OCI-M1 (cell line): ENCODE measurements at regions not wholly inside any gene's neighbourhood (a gene's known extent, or its start where the extent isn't known, plus 50 kb on each side); places are given as distances from the start of the nearest gene placed in this dataset.

Source experiments
- DNase-seq: peaks from one replicate; lab custom pipeline; 2025; lab: John Stamatoyannopoulos, UW

DNA sequence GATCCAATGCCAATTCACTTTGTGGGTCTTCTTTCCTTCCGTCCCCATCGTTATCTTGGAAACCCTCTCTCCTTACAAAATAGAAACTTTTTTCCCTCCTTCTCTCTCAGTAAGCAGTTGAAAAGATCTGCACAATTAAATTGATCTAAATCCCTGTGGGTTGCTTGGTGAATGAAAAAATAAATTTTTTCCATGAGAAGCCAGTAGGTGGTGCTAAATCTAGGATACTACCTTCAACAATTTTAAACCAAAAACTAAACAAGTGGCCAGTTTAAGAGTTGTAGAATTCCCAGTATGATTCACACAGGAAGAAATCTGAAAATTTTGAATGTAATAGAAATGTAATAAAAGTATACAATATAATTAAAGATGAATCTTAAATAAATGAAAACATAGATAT lies 990.3 kb upstream of the ZNF722 start:
- DNase-seq: peak; percentile 18

DNA sequence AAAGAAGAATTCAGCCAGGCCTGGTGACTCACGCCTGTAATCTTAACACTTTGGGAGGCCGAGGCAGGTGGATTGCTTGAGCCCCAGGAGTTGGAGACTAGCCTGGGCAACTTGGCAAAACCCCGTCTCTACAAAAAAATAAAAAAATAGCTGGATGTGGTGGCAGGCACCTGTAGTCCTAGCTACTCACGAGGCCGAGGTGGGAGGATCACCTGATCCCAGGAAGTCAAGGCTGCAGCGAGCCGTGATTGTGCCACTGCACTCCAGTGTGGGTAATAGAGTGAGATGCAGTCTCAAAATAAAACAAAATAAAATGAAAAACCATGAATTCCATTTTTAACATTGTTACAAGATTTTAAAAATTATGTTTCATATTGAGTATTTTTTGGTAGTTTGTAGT lies 988.9 kb upstream of the ZNF722 start:
- DNase-seq: no peak

DNA sequence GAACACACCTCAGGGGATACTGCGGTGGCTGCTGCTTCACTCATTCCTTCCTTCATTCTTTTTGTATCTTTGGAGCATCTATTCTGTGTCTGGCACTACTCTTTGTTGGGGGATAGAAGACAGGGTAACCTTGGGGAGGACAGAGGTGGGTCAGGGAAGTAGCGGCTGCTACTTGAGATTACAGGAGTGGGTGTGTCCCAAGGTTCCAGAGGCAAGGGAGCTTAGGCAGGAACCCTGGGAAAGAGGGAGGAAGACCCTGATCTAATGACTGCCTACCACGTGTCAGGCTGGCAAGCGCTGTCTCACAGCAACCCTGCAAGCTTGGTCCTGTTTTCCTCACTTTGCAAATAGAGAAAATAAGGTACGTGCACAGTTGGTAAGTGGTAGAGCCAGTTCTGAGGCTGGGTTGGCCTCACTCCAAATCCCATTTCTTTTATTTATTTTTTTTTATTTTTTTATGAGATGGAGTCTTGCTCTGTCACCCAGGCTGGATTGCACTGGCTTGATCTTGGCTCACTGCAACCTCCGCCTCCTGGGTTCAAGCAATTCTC lies 985.9 kb upstream of the ZNF722 start:
- no peak for DNase-seq

DNA sequence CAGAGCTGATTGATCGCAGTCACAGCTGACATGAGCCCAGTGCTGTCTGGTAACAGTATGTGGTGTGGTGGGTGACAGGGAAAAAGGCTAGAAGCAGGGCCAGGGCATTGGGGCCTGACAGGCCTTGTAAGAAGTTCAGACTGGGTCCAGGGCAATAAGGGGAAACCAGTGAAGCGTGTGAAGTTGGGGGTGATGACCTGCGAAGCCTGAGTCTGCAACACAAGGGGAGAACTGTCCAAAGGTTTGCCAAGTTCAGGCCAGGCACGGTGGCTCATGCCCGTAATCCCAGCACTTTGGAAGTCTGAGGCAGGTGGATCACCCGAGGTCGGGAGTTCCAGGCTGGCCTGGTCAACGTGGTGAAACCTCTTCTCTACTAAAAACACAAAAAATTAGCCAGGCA lies 983.9 kb upstream of the ZNF722 start:
- DNase-seq: no peak

DNA sequence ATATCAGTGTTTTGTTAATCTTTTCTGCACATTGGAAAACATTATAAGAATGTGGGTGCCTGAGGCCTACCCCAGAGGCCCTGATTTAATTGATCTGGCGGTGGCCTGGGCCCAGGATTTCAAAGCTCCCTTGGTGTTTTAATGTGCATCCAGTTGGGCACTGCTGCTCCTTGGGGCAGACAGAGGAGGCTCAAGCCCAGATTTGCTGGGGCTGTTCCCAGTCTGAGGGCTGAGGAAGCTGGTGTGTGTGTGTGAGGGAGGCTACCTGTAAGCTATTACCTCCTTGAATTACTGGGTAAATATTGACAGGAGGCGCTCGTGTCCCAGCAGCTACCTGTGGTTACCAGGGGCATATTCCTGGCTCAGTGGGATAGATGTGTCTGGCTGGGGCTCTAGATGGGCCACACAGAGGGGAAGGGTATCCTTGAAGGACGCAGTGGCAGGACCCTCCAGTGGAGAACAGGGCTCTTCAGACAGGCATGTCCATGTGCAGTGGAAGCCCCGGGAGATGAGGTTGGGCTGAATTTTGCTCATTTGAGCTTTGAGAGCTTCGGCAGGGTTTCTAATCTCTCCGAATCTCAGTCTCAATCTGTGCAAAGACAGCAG lies 975.4 kb upstream of the ZNF722 start:
- no peak for DNase-seq

DNA sequence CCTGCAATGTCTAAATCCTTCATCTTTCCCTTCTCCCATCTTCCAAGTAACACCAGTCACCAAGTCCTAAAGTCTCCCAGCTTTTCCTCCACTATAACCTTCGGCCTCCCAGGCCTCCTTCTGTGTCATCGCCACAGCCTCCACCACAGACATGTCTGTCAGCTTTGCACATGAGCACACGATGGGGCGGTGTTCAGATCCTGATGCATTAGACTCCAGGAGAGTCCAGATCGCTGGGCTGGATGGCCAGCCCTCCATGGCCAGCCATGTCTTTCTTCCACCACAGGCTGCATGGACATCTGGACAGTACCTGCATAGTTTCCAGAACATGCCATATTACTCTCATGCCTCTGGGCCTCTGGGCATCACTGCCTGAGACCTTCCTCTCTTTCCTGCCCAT lies 974.2 kb upstream of the ZNF722 start:
- no peak for DNase-seq

DNA sequence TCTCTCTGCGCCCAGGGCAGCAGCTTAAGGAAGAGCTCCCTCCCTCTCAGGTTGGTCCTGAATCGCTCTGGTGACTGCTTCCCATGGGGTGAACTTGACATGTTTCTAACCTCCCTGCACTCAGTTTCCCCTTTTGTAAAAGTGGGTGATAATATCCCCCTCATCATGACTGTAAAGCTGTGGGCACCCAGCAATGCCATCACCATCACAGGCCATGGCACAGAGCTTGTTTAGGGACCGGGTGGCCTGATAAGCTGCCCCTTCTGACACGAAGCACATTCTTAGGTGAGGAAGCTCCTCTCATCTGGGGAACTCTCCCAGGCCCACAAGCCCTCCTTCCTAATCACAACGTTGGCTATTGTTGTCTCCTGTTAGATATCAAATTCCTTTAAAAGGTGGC lies 972.8 kb upstream of the ZNF722 start:
- DNase-seq: no peak

DNA sequence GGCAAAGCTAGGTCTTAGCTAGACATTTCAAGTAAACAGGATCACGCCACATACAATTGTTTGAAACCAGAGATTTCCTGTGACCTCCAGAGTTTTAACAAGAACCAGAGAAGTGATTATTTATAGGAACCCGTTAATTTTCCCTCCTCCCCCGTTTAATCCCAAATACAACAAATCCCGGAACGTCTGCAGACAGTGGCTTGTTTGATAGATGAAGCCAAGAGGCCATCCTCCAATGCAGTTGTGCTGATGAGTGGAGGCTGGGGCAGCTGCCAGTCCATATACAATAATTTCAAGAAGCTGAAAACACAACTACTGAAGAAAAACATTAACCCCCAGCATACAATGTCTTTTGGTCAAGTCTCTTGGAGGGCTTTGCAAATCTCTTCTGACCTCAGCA lies 971.6 kb upstream of the ZNF722 start:
- DNase-seq: no peak

DNA sequence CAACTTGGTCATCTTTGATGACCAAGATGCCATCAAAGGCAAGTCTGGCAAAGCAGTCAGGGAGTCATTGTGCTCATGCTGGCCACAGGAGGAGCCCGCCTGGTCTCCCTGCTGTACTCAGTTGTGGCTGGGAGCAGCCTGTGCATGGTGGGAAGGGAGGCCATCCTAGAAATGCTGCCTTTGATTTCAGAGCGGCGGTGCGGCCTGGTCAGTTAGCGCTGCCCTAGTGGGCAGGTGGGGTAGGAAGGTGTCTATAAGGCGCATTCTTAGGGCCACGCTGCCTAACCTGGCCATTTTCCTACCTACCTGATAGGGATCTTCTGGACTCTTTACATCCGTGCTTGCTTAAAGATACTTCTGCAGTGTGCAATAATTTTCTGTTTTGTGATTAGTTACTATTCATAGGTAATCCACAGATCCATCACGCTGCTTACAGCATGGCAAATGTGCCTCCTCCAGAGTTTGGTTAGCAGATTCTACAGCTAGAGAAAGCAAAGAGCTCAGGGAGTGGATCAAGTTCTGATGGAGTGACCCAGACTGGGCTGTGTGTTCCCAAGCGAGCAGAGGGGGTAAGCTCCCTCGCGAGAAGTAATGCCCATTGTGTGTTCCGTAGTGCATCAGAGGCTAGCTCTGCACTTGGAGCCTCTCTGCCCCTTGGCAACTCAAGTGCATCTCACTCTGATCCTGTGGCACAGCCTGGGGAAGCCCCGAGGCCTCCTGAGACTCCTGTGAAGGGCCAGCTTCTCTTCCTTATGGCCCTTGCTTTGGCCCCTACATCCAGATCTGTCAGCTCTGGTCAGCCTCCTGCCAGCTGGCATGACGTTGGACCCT lies 970.1 kb upstream of the ZNF722 start:
- DNase-seq: no peak

DNA sequence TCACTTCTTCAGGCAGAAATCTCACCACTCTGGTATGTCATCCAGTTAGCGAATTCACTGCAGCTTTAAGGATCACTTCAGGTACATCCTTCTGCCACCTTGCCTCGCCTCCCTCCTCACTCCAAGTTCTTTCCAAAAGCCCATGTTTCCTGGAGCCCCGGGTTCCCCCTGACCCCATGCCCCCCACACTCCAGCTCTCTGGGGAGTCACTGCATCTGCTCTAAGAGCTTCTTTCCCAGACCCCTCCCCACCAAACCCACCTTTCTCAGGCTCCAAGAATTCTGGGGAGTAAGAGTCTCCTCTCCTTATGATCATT lies 969.5 kb upstream of the ZNF722 start:
- DNase-seq: no peak

DNA sequence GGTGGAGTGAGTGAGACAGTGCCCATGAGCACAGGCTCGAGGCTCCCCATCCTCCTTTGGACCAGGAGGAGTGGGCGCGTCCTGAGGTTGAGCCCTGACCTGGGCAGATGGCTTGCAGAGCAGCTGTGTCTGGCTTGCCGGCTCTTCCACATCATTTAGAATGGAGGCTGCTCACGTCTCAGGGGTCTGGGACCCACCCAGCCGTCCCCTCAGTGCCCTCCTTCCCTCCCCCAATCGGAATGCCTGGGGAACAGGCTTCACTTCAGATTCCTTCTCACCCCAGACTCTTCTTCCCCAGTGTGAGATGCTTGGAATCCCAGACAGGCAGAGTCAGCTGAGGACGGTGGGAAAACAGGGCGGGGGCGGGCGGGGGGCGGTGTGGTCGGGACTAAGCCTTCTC lies 968.6 kb upstream of the ZNF722 start:
- DNase-seq: no peak

DNA sequence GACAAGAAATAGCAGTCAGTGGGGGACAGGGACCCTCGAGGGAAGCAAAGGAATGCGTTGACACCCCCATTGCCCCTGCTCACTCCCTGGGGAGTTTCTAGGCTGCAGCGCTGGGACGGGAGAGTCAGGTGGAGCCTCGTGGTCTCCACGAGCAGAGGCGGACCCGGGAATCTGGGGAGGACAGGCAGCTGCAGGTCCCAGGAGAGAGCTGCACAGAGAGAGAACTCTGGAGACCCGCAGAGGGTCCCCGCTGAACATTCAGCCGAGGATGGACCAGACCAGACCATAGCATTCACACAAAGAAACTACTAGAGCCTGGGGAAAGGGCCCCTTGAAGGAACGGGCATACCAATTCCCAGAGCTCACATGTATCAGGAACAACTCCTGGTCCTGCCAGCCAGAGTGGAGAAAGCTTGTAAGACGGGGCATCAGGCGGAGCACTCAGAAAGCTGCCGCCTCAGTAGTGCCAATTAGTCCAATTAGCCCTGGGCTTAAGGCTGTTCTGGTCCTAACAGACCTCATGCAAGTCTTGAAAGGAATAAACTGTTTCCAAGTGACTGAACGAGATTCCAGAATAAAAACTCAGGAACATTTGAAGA lies 966.7 kb upstream of the ZNF722 start:
- no peak for DNase-seq

DNA sequence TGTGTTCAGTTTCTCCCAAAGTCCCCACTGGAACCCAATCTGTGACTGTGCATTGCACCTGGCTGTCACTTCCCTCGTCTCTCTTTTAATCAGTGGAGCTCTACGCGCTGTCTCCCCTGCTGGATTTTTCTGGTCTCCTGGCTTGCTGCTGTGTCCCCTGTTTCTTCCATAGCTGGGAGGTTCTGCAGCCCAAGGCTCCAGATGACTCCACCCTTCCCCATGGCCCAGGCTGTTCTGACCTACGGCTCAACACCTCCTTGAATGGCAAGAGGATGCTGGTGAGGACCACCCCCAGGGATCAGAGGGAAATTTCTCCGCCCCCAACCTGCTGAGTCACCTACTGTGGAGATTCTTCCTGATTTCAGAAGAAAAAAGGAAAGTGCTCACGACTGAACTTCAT lies 961.4 kb upstream of the ZNF722 start:
- no peak for DNase-seq

DNA sequence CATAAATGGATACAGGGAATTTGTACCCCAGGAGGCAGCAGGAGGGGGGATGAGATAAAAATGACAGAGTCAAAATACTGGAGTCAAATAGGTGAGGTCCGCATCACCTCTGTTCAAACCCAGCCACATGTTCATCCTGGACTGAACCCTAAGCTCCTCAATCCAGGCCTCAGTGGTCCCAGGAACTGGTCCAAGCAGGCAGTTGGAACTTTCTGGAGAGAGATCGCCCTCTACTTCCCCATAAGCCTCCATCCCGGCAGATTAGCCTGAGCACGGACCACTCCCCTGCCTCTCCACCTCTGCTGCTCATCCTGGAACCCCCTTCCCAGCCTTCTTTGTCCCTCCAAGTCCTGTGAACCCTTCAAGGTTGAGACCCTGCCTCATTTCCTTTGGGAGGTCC lies 959.7 kb upstream of the ZNF722 start:
- DNase-seq: no peak

DNA sequence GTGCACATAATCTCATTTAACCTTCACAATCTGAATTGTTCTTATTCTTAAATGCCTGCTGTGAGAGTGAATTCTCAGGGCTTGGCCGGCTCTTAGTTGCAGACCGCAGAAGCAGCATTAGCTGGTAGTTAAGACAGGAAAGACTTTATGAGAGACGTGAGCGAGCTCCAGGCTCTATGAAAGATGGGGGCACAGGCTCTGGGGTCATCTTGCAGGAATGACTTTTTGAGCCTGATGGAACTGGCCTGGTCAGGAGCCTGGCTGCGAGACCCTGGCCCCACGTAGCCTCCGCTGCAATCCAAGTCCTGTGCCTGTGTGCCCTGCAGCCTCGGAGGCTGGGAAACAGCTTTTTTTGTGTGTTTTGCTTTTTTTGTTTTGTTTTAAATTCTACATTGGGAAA lies 958.8 kb upstream of the ZNF722 start:
- no peak for DNase-seq

DNA sequence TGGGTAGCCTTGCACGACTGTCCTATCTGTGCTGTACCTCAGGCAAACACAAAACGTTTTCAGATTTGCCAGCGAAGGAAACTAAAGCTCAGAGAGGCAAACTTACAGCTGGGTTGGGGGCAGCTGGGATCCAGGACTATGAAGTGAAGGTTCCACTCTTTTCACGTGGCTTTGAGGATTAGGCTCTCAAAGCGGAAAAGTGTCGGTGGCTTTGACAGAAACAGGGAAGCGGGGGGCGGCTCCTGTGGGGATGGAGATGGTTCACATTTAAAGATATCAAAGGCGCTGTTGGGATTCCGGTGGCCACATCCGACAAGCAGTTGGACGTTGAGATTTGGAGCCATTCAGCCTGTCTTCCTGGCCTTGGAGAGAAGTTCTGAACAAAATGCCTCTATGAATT lies 958.3 kb upstream of the ZNF722 start:
- DNase-seq: no peak

DNA sequence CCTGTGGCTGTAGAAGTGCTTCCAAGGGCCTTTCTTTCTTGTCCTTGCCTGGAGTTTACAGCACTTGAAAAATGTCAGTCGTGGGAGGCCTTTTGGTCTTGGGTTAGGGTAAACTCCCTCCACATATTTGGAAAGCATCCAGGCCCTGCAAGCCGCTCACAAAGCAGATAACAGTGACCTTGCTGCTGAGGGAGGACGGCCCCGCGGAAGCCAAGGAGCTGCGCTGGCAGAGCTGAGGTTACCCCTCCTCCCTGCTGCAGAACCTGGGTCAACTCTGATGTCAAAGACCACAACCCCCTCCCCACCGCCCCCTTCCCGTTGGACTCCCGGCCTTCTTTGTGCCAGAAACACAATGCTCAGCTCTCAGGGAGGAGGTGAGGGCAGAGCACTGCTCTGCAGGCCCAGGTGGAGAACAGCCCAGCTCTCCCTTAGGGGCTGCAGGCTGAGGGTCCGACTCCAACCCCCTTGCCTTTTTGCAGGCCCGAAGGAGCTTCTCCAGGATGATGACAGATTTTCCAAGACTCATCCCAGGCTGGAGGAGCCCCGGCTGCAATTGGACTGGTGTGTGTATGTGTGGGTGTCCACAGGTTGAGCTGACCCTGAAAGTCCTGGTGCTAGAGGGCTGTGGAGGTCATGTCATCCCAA lies 957.6 kb upstream of the ZNF722 start:
- DNase-seq: peak; percentile 52

DNA sequence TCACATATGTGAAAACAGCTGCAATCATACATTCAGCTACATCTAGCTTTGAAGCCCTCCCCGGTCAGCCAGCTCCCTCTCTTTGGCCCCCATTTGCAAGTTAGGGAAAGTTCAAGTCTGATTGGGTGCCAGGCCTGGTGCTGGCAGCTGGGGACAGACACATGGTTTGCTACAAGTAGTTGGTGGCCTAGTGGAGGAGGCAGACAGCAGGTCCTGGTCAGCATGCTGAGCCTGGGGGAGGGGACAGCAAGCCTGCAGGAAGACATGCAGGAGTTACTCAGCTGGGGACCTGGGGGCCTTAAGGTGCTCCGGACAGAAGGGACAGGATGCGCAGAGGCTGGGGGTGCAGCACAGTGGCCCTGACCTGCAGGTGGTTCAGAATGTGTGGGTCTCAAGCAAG lies 956.9 kb upstream of the ZNF722 start:
- no peak for DNase-seq

DNA sequence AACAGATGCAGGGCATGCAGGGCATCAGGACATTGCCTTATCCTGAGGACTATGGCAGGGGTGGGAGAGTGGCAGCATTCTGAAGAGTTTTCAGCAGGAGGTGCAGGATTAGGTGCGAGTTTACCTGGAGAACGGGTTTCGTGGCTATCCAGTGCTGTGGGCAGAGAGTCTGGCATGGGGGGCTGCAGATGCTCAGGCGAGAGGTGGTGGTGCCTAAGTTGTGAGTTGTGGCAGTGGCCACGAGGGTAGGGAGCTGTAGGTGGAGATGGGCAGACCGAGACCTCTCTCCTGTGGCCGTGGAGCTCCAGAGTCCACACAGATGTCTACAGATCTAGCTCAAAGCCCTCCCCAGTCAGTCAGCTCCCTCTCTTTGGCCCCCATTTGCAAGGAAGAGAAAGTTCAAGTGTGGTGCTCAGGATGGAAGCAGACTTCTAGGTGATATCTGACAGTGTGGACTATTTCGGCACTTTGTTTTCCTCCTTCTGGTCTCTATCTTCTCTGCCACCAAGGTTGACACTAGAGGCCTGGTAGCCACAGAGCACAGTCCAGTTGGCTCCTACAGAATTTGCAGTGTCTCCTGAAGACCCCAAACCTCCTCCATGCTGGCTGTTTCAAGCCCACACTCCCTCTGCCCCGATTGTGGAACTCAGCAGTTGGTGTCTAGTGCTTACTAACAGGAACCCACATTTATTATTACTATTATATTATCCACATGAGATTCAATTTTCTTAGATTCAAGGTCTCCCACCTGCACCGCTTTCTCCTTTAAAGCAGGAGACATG lies 955.7 kb upstream of the ZNF722 start:
- DNase-seq: no peak

DNA sequence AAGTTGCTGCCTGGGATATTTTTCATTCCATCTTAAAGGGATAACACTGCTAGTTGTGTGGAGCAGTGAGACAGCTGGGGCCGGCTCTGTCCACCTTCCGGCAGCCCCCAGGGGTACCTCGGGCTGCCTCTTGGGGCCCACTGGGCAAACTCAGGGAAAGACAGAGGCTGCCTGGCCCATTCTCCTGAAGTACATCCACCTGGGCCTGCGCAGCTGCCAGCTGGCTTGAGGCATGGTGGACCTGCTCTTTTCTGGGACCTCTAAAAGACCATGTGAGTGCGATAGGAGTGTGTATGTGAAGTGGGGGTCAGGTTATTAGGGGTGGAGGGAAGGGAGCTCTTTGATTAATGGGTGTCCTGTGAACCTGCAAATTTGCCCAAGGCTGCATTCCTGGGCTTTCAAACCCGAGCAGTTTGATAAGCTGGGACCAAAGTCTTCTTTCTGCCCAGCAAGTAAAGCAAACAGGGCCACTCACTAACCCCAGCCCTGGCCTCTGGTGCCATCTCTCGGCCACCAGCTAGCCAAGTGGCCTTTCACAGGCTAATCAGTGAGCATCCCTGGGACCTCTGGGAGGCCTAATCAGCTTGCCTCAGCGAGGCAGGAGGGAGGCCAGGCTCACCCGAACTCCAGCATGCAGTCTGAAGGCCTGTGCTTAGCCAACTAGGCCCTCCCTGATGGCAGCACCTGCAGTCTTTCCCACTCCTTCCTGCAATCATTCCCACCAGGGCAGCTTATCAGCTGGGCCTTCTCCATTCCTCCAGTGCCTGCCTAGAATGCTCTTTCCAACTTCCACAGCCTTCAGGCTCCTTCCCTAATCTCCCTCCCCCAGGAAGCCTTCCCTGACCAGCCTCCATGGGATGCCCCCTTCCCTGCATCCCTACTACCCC lies 954.7 kb upstream of the ZNF722 start:
- DNase-seq: no peak

DNA sequence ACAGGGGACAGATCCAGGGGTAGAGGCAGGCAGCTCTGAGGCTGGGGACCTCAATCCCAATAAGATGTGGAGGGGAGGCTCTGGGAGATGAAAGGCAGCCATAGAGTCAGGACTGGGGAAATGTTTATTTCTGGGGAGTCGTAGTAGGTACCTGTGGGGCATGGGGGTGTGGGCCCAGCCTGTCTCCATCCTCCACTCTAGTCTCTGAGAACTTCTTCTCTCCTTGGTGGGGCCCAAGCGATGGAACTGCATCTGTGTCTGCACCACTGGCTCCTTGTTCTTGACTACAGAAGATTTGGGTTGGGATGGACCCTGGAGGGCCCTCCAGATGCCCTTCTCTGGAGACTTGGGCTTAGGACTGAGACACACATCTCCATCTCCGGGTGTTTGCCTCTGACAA lies 953.9 kb upstream of the ZNF722 start:
- DNase-seq: no peak
